ENCODE measurements at regions not wholly inside any gene's neighbourhood (a gene's known extent, or its start where the extent isn't known, plus 50 kb on each side); places are given as distances from the start of the nearest gene placed in this dataset.

DNA sequence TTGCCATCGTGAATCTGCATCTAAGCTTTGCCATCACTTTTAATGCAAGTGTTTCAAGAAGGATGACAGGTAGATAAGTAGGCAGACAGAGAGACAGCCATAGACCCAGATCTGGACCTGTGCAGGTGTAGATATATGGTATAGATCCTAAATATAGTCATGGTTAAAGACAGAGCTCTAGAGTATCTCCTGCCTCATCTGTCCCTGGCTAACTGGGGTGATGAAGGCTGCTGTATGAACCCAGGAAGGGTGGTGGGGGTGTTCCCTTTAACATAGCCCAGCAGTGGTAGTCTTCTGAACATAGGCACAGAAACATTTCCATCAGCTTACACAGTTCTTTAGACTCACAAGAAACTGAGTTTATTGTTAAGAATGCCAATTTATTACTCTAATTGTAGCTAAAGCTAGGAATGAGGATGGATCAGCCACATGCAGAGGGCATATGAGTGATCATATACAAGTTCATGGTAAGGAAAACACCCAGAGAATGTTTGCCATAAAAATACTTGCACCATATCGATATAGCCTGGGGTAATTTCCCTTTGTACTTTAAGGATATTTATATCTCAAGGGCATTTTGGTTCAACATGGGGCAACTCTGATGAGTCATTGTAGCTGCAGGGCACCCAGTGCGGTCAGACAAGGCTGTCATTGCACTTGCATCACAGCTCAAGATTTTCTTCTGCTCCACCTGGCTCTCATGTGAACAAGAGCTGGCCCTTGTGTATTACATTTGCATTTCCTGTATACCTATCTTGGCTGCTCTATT is 587.2 kb downstream of the EPM2A start:
- H3K27me3 ChIP-seq (replicated peaks; ENCODE audit: insufficient read depth): no peaks in the 10 kb centered on the region
- H3K4me1 ChIP-seq (ENCODE audit: control insufficient read depth in 1 of 2, low read depth in 2 of 2): no peaks in the 10 kb centered on the region
- ATAC-seq (ENCODE audit: insufficient number of reproducible peaks, low FRiP score, low read depth) (no peak), DNase-seq (ENCODE audit: low spot score) (no peak)
- no peak overlapping the region for H3K4me3 ChIP-seq
- no peaks in the 10 kb centered on the region for H3K9me3 ChIP-seq
- no peak overlapping the region for H3K27ac ChIP-seq
- TF ChIP-seq CTCF (IDR thresholded peaks at IDR 0.05): no peak
- no peaks in the 10 kb centered on the region for H3K36me3 ChIP-seq

DNA sequence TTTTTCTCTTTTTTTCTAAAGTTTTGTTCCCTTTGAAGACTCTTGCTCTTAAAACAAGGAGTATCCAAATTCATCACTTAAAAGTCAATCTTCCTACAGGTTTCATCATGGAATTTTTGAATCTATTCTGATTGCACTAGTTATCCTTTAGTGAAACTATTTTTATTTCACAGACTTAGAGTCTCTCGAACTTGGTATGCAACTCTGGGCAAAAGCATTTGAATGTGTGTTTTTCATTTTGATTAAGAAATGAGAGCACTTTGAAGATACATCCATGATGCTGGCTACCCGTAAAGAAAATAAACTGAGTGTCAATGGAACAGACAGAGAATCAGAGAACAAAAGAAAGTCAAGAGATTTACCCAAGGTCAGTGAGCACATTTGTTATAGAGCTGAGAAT is 586.5 kb downstream of the EPM2A start:
- Histone ChIP-seq H3K4me1 (ENCODE audit: control insufficient read depth in 1 of 2, low read depth in 2 of 2) (no peaks in the 10 kb centered on the region), H3K4me3 (no peak overlapping the region), H3K27me3 (replicated peaks; ENCODE audit: insufficient read depth) (no peaks in the 10 kb centered on the region), H3K27ac (no peak overlapping the region), H3K9me3 (no peaks in the 10 kb centered on the region), H3K36me3 (no peaks in the 10 kb centered on the region)
- DNase-seq (ENCODE audit: low spot score) (no peak), ATAC-seq (ENCODE audit: insufficient number of reproducible peaks, low FRiP score, low read depth) (no peak)
- TF ChIP-seq CTCF (IDR thresholded peaks at IDR 0.05): no peak

GRCh38 chr6:145151624-145152023 is 583.7 kb downstream of the EPM2A start:
- TF ChIP-seq CTCF (IDR thresholded peaks at IDR 0.05): no peak
- H3K4me3 ChIP-seq: no peak overlapping the region
- H3K27ac ChIP-seq: no peak overlapping the region
- H3K36me3 ChIP-seq: no peaks in the 10 kb centered on the region
- H3K9me3 ChIP-seq: no peaks in the 10 kb centered on the region
- ATAC-seq (ENCODE audit: insufficient number of reproducible peaks, low FRiP score, low read depth): no peak
- DNase-seq (ENCODE audit: low spot score): no peak
- H3K27me3 ChIP-seq (replicated peaks; ENCODE audit: insufficient read depth): no peaks in the 10 kb centered on the region
- H3K4me1 ChIP-seq (ENCODE audit: control insufficient read depth in 1 of 2, low read depth in 2 of 2): no peaks in the 10 kb centered on the region

DNA sequence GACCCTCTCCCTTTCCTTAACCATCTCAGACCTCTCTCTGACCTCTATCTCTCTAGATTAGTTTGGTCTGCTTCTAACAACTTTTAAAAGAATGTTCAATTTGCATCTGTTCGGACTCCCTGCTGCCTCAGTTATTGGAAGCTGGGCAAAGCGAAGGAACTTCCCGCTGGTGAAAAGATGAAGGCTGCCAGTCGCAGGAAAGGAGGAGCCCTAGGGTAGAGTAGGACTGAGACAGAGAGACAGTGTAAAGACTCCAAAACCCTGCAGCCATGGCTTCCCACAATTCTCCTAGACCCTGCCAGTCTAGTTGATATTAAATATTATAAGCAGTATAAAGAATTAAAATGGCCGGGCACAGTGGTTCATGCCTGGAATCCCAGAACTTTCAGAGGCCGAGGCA is 581.8 kb downstream of the EPM2A start:
- Histone ChIP-seq H3K36me3 (no peaks in the 10 kb centered on the region), H3K4me3 (no peak overlapping the region), H3K27ac (no peak overlapping the region), H3K27me3 (replicated peaks; ENCODE audit: insufficient read depth) (no peaks in the 10 kb centered on the region), H3K4me1 (ENCODE audit: control insufficient read depth in 1 of 2, low read depth in 2 of 2) (no peaks in the 10 kb centered on the region), H3K9me3 (no peaks in the 10 kb centered on the region)
- no peak for ATAC-seq (ENCODE audit: insufficient number of reproducible peaks, low FRiP score, low read depth)
- no peak for TF ChIP-seq CTCF (IDR thresholded peaks at IDR 0.05)
- DNase-seq (ENCODE audit: low spot score): no peak

DNA sequence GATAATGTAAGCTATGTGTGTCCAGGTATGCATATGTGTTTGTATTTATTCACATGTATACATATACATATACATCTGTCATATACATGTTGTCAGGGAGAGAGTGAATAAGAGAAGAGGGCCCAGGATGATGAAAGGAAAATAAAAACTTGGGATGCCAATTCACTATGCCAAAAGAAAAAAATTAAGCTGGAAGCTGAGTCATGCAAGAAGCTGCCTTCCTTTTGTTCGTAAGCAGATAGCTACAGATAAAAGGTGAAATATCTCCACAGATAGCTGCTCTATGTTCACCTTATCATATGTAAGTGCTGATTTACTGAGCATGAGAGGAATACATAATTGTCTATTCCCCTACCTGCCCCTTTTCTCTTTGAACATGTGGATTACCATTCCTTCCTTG is 579.9 kb downstream of the EPM2A start:
- Histone ChIP-seq H3K27ac (no peak overlapping the region), H3K9me3 (no peaks in the 10 kb centered on the region), H3K4me3 (no peak overlapping the region), H3K27me3 (replicated peaks; ENCODE audit: insufficient read depth) (no peaks in the 10 kb centered on the region), H3K4me1 (ENCODE audit: control insufficient read depth in 1 of 2, low read depth in 2 of 2) (no peaks in the 10 kb centered on the region), H3K36me3 (no peaks in the 10 kb centered on the region)
- no peak for ATAC-seq (ENCODE audit: insufficient number of reproducible peaks, low FRiP score, low read depth)
- TF ChIP-seq CTCF (IDR thresholded peaks at IDR 0.05): no peak
- no peak for DNase-seq (ENCODE audit: low spot score)
